ENCODE measurements at regions not wholly inside any gene's neighbourhood (a gene's known extent, or its start where the extent isn't known, plus 50 kb on each side); places are given as distances from the start of the nearest gene placed in this dataset.
"Not testable (repeated sequence)": the region's sequence is repeated elsewhere in the genome, so short reads cannot be mapped to it uniquely, and the experiment has no call there.

DNA sequence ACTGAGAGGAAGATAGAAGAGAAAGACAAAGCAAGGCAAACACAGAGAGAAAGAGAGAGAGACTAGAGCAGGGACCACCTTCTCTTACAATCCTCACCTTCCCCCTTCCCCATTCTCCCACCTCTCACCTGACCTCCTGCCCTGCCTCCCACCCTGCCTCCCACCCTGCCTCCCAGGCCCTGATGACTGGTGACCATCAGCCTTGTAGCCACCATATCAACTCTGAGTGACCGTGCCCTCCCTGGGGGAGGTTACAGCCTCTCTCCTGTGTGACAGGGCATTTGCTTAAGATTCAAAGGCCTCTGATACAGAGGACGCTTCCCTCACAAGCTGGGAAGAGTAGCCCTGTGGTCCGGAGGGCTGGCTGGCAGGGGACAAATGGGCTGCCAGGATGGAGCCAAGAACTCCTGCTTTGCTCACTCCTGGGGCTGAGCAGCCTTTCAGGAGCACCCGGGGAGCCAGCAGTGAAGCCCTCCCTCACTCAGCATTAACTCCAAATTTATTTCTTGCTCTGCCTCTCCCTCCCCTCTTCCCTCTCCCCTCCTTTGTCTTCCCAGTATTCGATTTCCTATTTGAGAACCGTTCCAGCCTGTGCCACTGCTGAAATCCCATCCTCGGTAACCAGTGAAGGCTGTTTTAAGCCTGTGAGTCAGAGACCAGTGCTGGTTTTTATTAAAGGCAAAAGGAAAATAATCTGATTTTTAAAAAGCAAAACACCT, 125.2 kb upstream of the SYT13 start:
- Mint-ChIP-seq H3K36me3 (ENCODE audit: insufficient read depth) (no peaks in the 10 kb centered on the region), H3K4me3 (ENCODE audit: low read depth) (no peak overlapping the region), H3K4me1 (ENCODE audit: low read depth) (peaks cover 13% of the 10 kb centered on the region), H3K27me3 (peaks cover 13% of the 10 kb centered on the region), H3K27ac (no peak overlapping the region), H3K9me3 (ENCODE audit: low read depth) (no peaks in the 10 kb centered on the region)
- DNase-seq (ENCODE audit: low spot score, unreplicated experiment), result no peak
- TF ChIP-seq, protein P1, sequence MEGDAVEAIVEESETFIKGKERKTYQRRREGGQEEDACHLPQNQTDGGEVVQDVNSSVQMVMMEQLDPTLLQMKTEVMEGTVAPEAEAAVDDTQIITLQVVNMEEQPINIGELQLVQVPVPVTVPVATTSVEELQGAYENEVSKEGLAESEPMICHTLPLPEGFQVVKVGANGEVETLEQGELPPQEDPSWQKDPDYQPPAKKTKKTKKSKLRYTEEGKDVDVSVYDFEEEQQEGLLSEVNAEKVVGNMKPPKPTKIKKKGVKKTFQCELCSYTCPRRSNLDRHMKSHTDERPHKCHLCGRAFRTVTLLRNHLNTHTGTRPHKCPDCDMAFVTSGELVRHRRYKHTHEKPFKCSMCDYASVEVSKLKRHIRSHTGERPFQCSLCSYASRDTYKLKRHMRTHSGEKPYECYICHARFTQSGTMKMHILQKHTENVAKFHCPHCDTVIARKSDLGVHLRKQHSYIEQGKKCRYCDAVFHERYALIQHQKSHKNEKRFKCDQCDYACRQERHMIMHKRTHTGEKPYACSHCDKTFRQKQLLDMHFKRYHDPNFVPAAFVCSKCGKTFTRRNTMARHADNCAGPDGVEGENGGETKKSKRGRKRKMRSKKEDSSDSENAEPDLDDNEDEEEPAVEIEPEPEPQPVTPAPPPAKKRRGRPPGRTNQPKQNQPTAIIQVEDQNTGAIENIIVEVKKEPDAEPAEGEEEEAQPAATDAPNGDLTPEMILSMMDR (IDR thresholded peaks at IDR 0.05; ENCODE audit: unreplicated experiment), result no peak

DNA sequence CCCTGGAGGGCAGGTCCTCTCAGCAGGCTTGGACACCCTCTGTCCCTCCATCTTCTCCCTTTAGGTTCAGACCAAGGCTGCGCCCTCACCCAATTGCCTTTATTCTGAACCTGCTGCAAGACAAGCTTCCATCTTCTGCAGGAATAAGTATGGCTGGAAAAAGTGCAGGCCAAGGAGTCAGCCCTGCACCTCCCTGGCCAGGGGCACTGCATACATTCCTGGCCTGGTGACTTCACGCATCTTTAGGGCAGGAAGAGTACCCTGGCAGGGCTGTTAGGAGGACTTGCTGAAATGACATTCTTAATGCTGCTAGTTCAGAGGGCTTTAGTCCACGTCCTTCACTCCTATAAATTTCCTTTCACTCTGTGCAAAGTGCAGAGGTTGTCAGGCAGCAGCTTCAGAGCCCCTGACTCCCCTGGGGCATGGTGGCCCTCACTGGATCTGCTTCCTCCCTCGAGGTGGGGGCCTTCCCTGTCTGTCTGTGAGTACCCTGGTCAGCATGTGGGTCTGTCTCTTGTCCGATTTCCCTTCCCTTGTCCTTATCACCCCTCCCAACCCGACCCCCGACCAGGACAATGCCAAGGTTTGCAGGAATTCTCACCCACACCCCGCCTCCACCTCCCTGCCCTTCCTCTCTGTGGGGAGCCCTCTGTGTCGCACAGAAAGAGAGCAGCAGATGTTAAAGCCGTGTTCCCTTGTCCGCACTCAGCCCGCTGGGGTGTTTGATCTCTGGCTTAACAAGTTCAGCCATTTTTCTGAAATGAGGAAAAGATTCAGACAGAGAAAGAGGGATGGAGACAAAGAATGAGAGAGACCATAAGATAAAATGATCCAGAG, 124.5 kb upstream of the SYT13 start:
- H3K36me3 Mint-ChIP-seq (ENCODE audit: insufficient read depth), result no peaks in the 10 kb centered on the region
- peaks cover 13% of the 10 kb centered on the region for H3K27me3 Mint-ChIP-seq
- TF ChIP-seq, protein P1 (IDR thresholded peaks at IDR 0.05; ENCODE audit: unreplicated experiment), result no peak
- H3K9me3 Mint-ChIP-seq (ENCODE audit: low read depth), result no peaks in the 10 kb centered on the region
- no peak for DNase-seq (ENCODE audit: low spot score, unreplicated experiment)
- peaks cover 13% of the 10 kb centered on the region for H3K4me1 Mint-ChIP-seq (ENCODE audit: low read depth)
- H3K27ac Mint-ChIP-seq, result no peak overlapping the region
- no peak overlapping the region for H3K4me3 Mint-ChIP-seq (ENCODE audit: low read depth)

DNA sequence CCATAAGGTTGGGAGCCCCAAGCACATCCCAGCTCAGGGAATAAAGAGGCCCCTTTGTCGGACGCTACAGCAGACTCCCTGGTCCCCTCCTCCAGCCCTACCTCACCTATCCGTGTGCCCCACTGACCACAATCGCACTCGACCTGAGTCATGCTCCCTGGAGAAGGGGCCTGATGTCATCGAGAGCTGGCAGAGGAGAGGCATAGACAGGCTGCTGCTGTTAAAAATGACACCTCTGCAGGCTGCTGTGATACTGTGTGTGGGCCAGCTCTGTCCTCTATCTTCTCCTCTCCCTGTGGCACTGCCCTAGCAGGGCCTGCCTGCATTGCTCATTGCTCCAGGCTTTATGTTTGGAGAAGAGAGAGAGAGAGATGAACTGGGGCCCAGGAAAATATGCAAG, 123.4 kb upstream of the SYT13 start:
- Mint-ChIP-seq H3K4me1 (ENCODE audit: low read depth) (peaks cover 13% of the 10 kb centered on the region), H3K27ac (no peak overlapping the region)

DNA sequence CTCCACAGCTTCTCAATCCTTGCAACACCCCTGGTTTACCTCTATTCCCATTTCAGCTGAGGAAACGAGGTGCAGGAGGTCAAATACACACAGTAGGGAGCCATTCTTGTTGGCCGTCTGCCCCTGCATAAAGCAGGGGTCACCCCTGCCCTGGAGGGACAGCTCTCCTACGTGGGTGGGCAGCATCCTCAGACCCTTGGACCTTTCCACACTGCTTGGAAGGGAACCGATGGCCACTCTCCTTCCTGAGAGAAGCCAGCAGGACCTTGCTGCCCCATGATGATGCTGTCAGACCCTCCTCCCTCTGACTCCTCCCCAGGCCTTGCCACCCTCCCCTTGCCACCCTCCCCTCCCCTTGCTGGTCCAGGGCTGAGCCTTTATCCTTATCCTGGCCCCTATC, 121.1 kb upstream of the SYT13 start:
- peaks cover 13% of the 10 kb centered on the region for H3K4me1 Mint-ChIP-seq (ENCODE audit: low read depth)
- peaks cover 24% of the 10 kb centered on the region for H3K27me3 Mint-ChIP-seq
- TF ChIP-seq, protein P1 (IDR thresholded peaks at IDR 0.05; ENCODE audit: unreplicated experiment), result no peak
- DNase-seq (ENCODE audit: low spot score, unreplicated experiment), result no peak
- H3K36me3 Mint-ChIP-seq (ENCODE audit: insufficient read depth), result no peaks in the 10 kb centered on the region
- no peaks in the 10 kb centered on the region for H3K9me3 Mint-ChIP-seq (ENCODE audit: low read depth)
- H3K27ac Mint-ChIP-seq, result no peak overlapping the region
- no peak overlapping the region for H3K4me3 Mint-ChIP-seq (ENCODE audit: low read depth)

More for the DNA sequence above, 123.4 kb upstream of the SYT13 start:
- peaks cover 16% of the 10 kb centered on the region for H3K27me3 Mint-ChIP-seq
- TF ChIP-seq, protein P1 (IDR thresholded peaks at IDR 0.05; ENCODE audit: unreplicated experiment), result no peak
- H3K9me3 Mint-ChIP-seq (ENCODE audit: low read depth), result no peaks in the 10 kb centered on the region
- no peak overlapping the region for H3K4me3 Mint-ChIP-seq (ENCODE audit: low read depth)
- H3K36me3 Mint-ChIP-seq (ENCODE audit: insufficient read depth), result no peaks in the 10 kb centered on the region
- no peak for DNase-seq (ENCODE audit: low spot score, unreplicated experiment)

DNA sequence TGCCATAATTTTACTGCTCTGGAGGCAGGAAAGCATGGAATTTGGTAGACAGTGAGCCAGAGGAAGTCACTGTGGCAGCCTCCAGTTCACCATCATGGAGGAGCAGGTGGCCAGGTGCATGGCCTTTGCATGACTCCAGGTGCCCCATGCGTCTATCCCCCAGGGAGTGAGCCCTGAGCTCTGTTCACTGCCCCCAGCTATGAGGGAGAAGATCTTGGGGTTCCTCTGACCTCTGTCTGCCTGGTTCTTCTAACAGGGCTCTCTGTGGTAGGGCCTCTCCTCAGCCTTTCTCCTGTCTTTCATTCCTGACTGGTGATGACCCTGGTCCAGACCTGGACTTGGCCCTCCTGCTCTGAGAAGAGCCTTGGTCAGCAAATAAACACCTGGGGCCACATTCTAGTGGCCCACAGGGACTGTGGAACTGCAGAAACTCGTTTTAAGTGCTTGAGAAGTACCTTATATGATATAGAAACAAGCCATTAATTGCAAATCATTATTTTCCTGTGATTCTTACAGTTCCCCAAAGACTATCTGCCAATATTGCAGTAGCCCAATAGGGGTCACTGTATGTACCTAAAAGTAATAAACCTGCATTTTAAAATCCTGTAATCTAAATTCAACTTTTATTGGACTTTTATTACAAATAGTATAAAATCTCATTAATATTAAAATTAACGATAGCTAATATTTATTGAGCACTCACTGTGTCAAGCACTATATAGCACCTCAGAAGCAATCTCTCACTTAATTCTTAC, 120.0 kb upstream of the SYT13 start:
- peaks cover 12% of the 10 kb centered on the region for H3K4me1 Mint-ChIP-seq (ENCODE audit: low read depth)
- no peaks in the 10 kb centered on the region for H3K36me3 Mint-ChIP-seq (ENCODE audit: insufficient read depth)
- no peaks in the 10 kb centered on the region for H3K9me3 Mint-ChIP-seq (ENCODE audit: low read depth)
- H3K27ac Mint-ChIP-seq, result no peak overlapping the region
- H3K27me3 Mint-ChIP-seq, result peaks cover 24% of the 10 kb centered on the region
- H3K4me3 Mint-ChIP-seq (ENCODE audit: low read depth), result no peak overlapping the region
- TF ChIP-seq, protein P1 (IDR thresholded peaks at IDR 0.05; ENCODE audit: unreplicated experiment), result peak; percentile 59
- no peak for DNase-seq (ENCODE audit: low spot score, unreplicated experiment)

DNA sequence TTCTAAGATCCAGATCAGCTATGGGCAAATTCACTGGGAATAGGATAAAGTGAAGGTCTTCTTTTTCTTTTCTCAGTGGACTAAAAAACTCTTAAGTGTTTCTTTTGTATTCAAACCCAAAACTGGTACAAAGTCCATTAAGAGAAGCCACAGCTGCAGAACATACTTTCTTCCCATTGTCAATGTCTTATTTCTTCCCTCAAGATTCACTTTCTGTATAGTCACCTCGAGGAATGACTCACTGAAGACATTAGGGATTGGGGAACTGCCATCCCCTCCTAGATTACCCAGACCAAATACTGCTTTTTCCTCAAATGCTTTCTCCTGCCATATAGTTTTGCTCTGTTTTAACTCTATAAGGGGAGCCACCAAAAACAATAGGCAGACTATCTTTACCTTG, 117.4 kb upstream of the SYT13 start:
- not testable (repeated sequence) for DNase-seq (ENCODE audit: low spot score, unreplicated experiment); H3K36me3 Mint-ChIP-seq (ENCODE audit: insufficient read depth); H3K27ac Mint-ChIP-seq; H3K4me1 Mint-ChIP-seq (ENCODE audit: low read depth); H3K9me3 Mint-ChIP-seq (ENCODE audit: low read depth); H3K4me3 Mint-ChIP-seq (ENCODE audit: low read depth)
- peaks cover 18% of the 10 kb centered on the region for H3K27me3 Mint-ChIP-seq
